ENCODE measurements at regions not wholly inside any gene's neighbourhood (a gene's known extent, or its start where the extent isn't known, plus 50 kb on each side); places are given as distances from the start of the nearest gene placed in this dataset.

DNA sequence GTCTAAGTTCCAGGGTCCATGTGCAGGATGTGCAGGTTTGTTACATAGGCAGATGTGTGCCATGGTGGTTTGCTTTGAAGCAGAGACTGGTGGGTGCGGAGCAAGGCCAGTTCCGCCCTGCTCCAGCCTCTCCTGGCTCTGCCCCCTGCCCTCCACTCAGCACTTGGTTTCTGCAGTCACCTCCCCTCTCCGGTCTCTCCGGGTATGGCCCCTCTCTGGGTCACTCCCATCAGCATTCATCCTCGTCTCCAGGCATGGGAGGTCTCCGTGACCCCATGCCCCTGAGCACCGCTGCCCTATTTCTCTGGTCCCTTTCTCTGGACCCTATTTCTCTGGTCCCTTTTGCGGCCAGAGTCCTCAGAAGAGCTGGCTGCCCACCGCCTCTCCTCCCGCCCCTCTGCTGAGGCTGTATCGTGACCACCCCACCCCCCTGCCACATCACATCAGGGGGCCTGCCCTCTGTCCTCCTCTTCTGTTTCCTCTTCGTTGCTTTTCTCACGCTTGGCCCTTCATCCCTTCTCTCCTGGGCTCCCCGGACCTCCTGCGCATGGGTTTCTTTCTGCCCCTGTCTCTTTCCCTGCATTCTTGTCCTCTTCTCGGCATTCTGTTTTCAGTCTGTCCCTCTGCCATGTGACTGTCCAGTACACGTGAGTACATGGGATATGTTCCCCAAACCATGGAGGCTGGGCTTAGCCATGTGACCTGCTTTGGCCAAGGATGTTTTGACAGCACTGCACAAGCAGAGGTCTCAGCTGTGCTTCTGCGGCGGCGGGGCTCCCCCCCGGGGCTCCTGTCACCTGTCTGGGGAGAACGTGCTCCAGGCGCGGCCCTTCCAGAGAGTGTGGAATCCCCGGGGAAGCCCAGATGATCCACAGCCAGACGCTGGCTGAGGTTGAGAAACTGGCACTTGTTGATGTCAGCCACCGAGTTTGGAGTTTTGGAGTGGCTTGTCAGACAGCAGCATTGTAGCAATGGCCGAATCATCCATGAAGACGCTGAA, 54.4 kb upstream of the C1orf174 start:
- TF ChIP-seq, protein P1, sequence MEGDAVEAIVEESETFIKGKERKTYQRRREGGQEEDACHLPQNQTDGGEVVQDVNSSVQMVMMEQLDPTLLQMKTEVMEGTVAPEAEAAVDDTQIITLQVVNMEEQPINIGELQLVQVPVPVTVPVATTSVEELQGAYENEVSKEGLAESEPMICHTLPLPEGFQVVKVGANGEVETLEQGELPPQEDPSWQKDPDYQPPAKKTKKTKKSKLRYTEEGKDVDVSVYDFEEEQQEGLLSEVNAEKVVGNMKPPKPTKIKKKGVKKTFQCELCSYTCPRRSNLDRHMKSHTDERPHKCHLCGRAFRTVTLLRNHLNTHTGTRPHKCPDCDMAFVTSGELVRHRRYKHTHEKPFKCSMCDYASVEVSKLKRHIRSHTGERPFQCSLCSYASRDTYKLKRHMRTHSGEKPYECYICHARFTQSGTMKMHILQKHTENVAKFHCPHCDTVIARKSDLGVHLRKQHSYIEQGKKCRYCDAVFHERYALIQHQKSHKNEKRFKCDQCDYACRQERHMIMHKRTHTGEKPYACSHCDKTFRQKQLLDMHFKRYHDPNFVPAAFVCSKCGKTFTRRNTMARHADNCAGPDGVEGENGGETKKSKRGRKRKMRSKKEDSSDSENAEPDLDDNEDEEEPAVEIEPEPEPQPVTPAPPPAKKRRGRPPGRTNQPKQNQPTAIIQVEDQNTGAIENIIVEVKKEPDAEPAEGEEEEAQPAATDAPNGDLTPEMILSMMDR (IDR thresholded peaks at IDR 0.05; ENCODE audit: insufficient read depth, low read length, poor library complexity, severe bottlenecking), result no peak
- no peak for TF ChIP-seq EZH2phosphoT487 (conservative IDR thresholded peaks at IDR 0.05; ENCODE audit: low read length)
